Motor neuron (in vitro differentiated cells): ENCODE measurements at regions not wholly inside any gene's neighbourhood (a gene's known extent, or its start where the extent isn't known, plus 50 kb on each side); places are given as distances from the start of the nearest gene placed in this dataset.
A peak's percentile ranks its signal among the peaks of the same experiment; 100 is the strongest.
"Not testable (repeated sequence)": the region's sequence is repeated elsewhere in the genome, so short reads cannot be mapped to it uniquely, and the experiment has no call there.

ENCODE experiments used
- ATAC-seq, 8 experiments: fragments of 200-7000 bp; cut with Tn5 transposase; replicated peaks in 6 of 8; 2 replicates each; pipeline ENCODE4 v1.8.0; 2021; ENCODE audit warnings: mild to moderate bottlenecking in 8 of 8, moderate library complexity in 8 of 8
- H3K27ac ChIP-seq, 2 donors: fragments of 250-450 bp; sonication (Bioruptor Pico); 2 replicates each; pipeline ENCODE4 v1.9.0; 2021; ENCODE audit warnings: antibody characterized with exemption in 2 of 2, mild to moderate bottlenecking in 2 of 2, moderate library complexity in 1 of 2
- H3K4me1 ChIP-seq, 2 donors: fragments of 250-450 bp; sonication (Bioruptor Pico); replicated peaks in 1 of 2; 2 replicates each; pipeline ENCODE4 v1.6.1; 2021; ENCODE audit warnings: antibody characterized with exemption in 2 of 2, mild to moderate bottlenecking in 2 of 2, moderate library complexity in 1 of 2
- H3K4me3 ChIP-seq, 5 donors: fragments of 250-450 bp; sonication (Bioruptor Pico); 2 replicates each; pipeline ENCODE4 v1.9.0; 2021; ENCODE audit warnings: antibody characterized with exemption in 5 of 5, mild to moderate bottlenecking in 5 of 5, moderate library complexity in 4 of 5
- WGBS, 10 experiments: fragments of 450-650 bp; shearing (Covaris generic); methylation state at CpG; one replicate each; pipeline ENCODE4 v1.0.0; 2022; 5-methylcytosine and 5-hydroxymethylcytosine counted together
- in situ Hi-C, 9 experiments: fragments of 400-800 bp; cut with MboI; loops; one replicate each; pipeline ENCODE4 v1.15.0; 2021; ENCODE audit warnings: low sequenced_read_pairs in 9 of 9, low pct_unique_long_range_greater_than_20kb in 2 of 9; ENCODE audit not compliant: unreplicated experiment in 9 of 9

GRCh38 chr4:115537387-115537786 is 424.0 kb upstream of the NDST4 start:
- ATAC-seq: no peak
- Histone ChIP-seq H3K4me1 (no peaks in the 10 kb centered on the region), H3K4me3 (no peak overlapping the region), H3K27ac (no peak overlapping the region)
- 0 to 95% (median 85%) methylated on average over 1 to 2 of the region's 2 CpGs; no CpG with 5 or more reads in 1 of the 10 experiments for WGBS, 10 experiments
- in situ Hi-C loops: loop anchor here in 2 of 9 experiments (25.0 kb wide), 2 partner anchors 300 to 450 kb away; no protein-coding TSS in a partner anchor

- Histone ChIP-seq H3K4me3 (no peak overlapping the region), H3K27ac (no peak overlapping the region), H3K4me1 (no peaks in the 10 kb centered on the region)
- in situ Hi-C loops: loop anchor here in 2 of 9 experiments (25.0 kb wide), 2 partner anchors 292 to 442 kb away; no protein-coding TSS in a partner anchor
- ATAC-seq: no peak
- 0 to 100% (median 54%) methylated on average over 1 of the region's 1 CpG; no CpG with 5 or more reads in 2 of the 10 experiments for WGBS, 10 experiments
Observed at GRCh38 chr4:115529126-115529525, 415.7 kb upstream of the NDST4 start.

- H3K4me1 ChIP-seq, H3K4me3 ChIP-seq, H3K27ac ChIP-seq, in situ Hi-C loops: not testable (repeated sequence)
- ATAC-seq: peak in 1 of 8 experiments; percentile 26
- WGBS, 10 experiments: 16 to 93% (median 82%) methylated on average over 2 to 3 of the region's 3 CpGs; no CpG with 5 or more reads in 1 of the 10 experiments
Observed at GRCh38 chr4:115519476-115519875, 406.1 kb upstream of the NDST4 start.

GRCh38 chr4:115515772-115516171 is 402.4 kb upstream of the NDST4 start:
- H3K4me3 ChIP-seq: no peak overlapping the region
- WGBS, 10 experiments: 0 to 58% (median 34%) methylated on average over 1 to 2 of the region's 2 CpGs; no CpG with 5 or more reads in 4 of the 10 experiments
- no peak overlapping the region for H3K27ac ChIP-seq
- ATAC-seq: peak in 2 of 8 experiments; percentile 79 to 81
- in situ Hi-C loops: no loop called here
- no peaks in the 10 kb centered on the region for H3K4me1 ChIP-seq

GRCh38 chr4:115515366-115515765 is 401.9 kb upstream of the NDST4 start:
- no peaks in the 10 kb centered on the region for H3K4me1 ChIP-seq
- WGBS, 10 experiments: 0 to 100% (median 88%) methylated on average over 1 to 2 of the region's 2 CpGs; no CpG with 5 or more reads in 1 of the 10 experiments
- in situ Hi-C loops: no loop called here
- H3K4me3 ChIP-seq: no peak overlapping the region
- H3K27ac ChIP-seq: no peak overlapping the region
- peak in 1 of 8 experiments; percentile 23 for ATAC-seq

- in situ Hi-C loops: no loop called here
- no peak overlapping the region for H3K27ac ChIP-seq
- no peak overlapping the region for H3K4me3 ChIP-seq
- 0 to 100% (median 53%) methylated on average over 1 of the region's 1 CpG; no CpG with 5 or more reads in 6 of the 10 experiments for WGBS, 10 experiments
- ATAC-seq: no peak
- no peaks in the 10 kb centered on the region for H3K4me1 ChIP-seq
Observed at GRCh38 chr4:115514675-115515074, 401.3 kb upstream of the NDST4 start.

- no peak for ATAC-seq
- Histone ChIP-seq H3K27ac (no peak overlapping the region), H3K4me1 (no peaks in the 10 kb centered on the region), H3K4me3 (no peak overlapping the region)
- 18 to 80% (median 55%) methylated on average over 1 of the region's 1 CpG; no CpG with 5 or more reads in 1 of the 10 experiments for WGBS, 10 experiments
- in situ Hi-C loops: no loop called here
Observed at GRCh38 chr4:115505326-115505725, 391.9 kb upstream of the NDST4 start.

GRCh38 chr4:115501656-115502055 is 388.2 kb upstream of the NDST4 start:
- in situ Hi-C loops: no loop called here
- 3 to 84% (median 49%) methylated on average over 1 to 2 of the region's 2 CpGs for WGBS, 10 experiments
- ATAC-seq: no peak
- no peak overlapping the region for H3K4me3 ChIP-seq
- H3K27ac ChIP-seq: no peak overlapping the region
- H3K4me1 ChIP-seq: no peaks in the 10 kb centered on the region

- H3K27ac ChIP-seq, H3K4me1 ChIP-seq, in situ Hi-C loops, ATAC-seq, H3K4me3 ChIP-seq: not testable (repeated sequence)
- WGBS, 10 experiments: 32 to 100% (median 81%) methylated on average over 2 to 8 of the region's 10 CpGs; no CpG with 5 or more reads in 2 of the 10 experiments
Observed at GRCh38 chr4:115493770-115494169, 380.4 kb upstream of the NDST4 start.

GRCh38 chr4:115491686-115492085 is 378.3 kb upstream of the NDST4 start:
- WGBS, 10 experiments: 0 to 86% (median 17%) methylated on average over 1 of the region's 1 CpG; no CpG with 5 or more reads in 1 of the 10 experiments
- Histone ChIP-seq H3K27ac (no peak overlapping the region), H3K4me3 (no peak overlapping the region), H3K4me1 (no peaks in the 10 kb centered on the region)
- in situ Hi-C loops: no loop called here
- ATAC-seq: no peak

GRCh38 chr4:115489279-115489678 is 375.9 kb upstream of the NDST4 start:
- ATAC-seq: no peak
- H3K4me1 ChIP-seq: no peaks in the 10 kb centered on the region
- H3K4me3 ChIP-seq: no peak overlapping the region
- in situ Hi-C loops: no loop called here
- WGBS, 10 experiments: 0 to 71% (median 53%) methylated on average over 1 to 2 of the region's 2 CpGs; no CpG with 5 or more reads in 6 of the 10 experiments
- no peak overlapping the region for H3K27ac ChIP-seq

GRCh38 chr4:115485402-115485801 is 372.0 kb upstream of the NDST4 start:
- Histone ChIP-seq H3K4me1 (no peaks in the 10 kb centered on the region), H3K4me3 (no peak overlapping the region), H3K27ac (no peak overlapping the region)
- in situ Hi-C loops: no loop called here
- WGBS, 10 experiments: 23 to 93% (median 74%) methylated on average over 1 to 2 of the region's 2 CpGs; no CpG with 5 or more reads in 1 of the 10 experiments
- ATAC-seq: no peak

GRCh38 chr4:115484479-115484878 is 371.1 kb upstream of the NDST4 start:
- WGBS, 10 experiments: 20 to 100% (median 84%) methylated on average over 1 to 3 of the region's 4 CpGs; no CpG with 5 or more reads in 2 of the 10 experiments
- no peak for ATAC-seq
- Histone ChIP-seq H3K27ac (no peak overlapping the region), H3K4me3 (no peak overlapping the region), H3K4me1 (no peaks in the 10 kb centered on the region)
- in situ Hi-C loops: no loop called here

- Histone ChIP-seq H3K4me3 (no peak overlapping the region), H3K27ac (no peak overlapping the region), H3K4me1 (no peaks in the 10 kb centered on the region)
- WGBS, 10 experiments: 0 to 45% (median 0%) methylated on average over 1 of the region's 1 CpG; no CpG with 5 or more reads in 1 of the 10 experiments
- ATAC-seq: no peak
- in situ Hi-C loops: no loop called here
Observed at GRCh38 chr4:115470763-115471162, 357.3 kb upstream of the NDST4 start.
